ENCODE measurements at regions not wholly inside any gene's neighbourhood (a gene's known extent, or its start where the extent isn't known, plus 50 kb on each side); places are given as distances from the start of the nearest gene placed in this dataset.

DNA sequence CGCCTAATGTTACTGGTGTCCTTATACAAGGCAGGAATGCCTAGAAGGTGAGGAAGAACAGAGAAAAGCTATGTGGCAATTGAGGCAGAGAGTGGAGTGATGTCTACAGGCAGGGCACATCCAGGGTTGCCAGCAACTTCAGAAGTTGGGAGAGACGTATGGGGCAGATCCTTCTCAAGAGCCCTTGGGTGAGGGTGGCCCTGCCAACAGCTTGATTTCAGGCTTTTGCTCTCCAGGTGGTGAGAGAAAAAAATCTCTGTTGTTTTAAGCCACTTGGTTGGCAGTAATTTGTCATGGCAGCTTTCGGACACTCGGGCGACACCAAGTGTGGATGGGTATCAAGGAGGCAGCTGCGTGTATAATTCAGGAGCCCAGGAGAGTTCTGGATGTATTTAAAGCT is 217.4 kb upstream of the SMIM21 start:
- in situ Hi-C loops (cut with HindIII; ENCODE audit: low pct_ligation_motif_present, low pct_unique_long_range_greater_than_20kb, low sequenced_read_pairs): no loop called here
- no peak for DNase-seq

DNA sequence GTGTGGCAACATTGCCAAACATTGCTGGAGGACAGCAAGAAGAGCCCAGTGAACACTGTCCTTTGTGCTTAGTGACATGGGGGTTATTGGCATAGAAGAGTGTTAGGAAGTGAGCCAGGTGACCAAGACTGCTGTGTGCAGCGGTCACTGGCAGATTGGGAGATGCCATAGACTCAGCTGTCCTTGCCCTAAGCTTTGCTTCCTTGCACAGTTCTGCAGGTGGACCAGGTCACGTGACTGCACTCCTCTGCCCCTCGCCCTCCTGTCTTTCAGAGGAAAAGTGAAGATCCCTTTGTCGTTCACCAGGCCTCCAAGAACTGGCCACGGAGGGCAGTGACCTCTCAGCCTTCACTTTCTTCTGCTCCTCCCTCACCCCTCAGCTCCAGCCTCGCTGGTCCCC is 215.6 kb upstream of the SMIM21 start:
- in situ Hi-C loops (cut with HindIII; ENCODE audit: low pct_ligation_motif_present, low pct_unique_long_range_greater_than_20kb, low sequenced_read_pairs): no loop called here
- no peak for DNase-seq

DNA sequence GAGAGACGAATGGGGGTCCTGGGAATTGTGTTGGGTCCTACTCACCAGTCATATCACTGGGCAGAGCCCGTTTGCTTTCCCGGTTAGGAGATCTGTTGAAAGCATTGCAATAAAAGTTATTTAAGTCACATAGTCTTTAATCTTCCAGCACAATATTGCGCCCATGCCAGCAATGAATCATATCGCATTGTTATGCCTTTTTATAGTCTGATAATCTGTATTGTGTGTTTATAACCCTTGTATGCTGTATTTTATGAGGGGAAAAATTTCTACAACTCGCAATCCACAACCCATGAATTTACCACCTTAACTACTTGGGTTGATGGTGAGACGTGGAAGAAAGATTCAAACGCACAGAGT is 211.9 kb upstream of the SMIM21 start:
- in situ Hi-C loops (cut with HindIII; ENCODE audit: low pct_ligation_motif_present, low pct_unique_long_range_greater_than_20kb, low sequenced_read_pairs): no loop called here
- DNase-seq: no peak

DNA sequence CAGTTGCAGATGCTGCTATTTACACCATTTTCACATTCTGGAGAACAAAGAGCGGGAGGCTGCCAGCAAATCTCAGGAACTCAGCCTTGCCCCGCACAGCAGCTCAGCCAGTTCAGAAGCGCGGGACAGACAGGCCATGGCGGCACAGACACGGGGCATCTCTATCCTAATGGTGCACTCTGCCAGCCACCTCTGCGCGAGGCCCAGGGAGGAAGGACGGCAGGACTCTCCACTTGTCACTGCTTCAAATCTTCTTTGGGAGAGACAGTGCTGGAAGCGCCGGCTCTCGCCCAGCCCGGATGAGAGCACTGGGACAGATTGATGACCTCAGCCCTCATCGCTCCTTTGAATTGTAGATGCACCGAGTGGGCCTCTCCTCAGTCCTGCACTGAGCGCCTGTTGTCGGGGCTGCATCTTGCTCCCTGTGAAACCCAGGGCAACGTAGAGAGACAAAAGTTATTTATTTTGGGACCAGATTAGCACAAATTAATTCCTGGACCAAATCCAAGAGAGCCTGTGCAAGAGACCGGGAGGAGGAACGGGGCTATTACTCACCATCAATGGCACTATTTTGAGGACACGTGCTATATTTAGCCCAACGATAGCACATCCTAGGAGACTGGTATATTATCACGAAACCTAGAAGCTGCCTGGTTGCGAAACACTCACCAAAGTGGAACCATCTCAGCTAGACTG is 211.4 kb upstream of the SMIM21 start:
- in situ Hi-C loops (cut with HindIII; ENCODE audit: low pct_ligation_motif_present, low pct_unique_long_range_greater_than_20kb, low sequenced_read_pairs): no loop called here

DNA sequence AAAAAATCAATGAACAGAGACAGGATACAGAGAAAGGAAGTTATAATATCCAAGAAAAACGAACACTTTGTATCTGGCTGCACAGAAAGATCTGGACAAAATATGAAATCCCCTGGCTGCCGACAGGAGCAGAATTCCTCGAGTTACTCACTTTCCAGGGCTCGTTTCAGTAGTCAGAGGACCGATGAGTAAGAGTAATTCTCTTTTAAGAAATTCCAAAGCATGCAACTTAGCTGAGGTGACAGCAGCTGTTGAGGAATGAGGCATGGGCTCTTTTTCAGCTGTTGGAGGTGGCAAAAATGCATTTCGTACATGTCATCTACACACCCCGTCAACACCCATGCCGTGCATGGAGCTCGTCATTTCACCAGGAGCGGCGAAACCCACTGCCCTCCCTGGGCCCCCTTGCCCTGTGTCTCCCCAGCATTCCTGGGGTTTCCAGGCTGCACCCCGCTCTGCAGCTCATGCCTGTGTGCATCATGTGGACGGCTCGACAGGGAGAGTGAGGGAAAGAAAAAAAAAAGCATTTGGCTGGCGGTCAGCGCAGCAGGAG is 210.8 kb upstream of the SMIM21 start:
- in situ Hi-C loops (cut with HindIII; ENCODE audit: low pct_ligation_motif_present, low pct_unique_long_range_greater_than_20kb, low sequenced_read_pairs): no loop called here
- no peak for DNase-seq

More for the DNA sequence above, 211.4 kb upstream of the SMIM21 start:
- DNase-seq: no peak

DNA sequence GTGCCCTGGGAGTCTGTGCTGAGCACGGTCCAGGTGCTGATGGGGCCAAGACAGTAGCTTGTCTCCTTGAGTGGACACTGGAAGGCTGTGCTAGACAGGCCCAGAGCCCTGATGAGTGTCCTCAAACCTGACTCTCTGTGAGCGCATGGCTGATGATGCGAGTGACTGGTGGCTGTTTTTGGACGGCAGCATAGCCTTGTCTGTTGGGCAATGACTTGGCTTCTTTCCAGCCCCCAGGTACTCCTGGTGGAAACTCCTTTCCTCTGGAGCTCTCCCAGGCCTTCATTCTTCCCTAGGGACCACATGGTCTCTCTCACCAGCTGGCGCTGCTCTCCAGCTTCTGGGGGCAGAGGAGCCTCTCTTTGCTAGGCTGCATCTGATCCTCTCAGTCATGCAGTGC is 207.6 kb upstream of the SMIM21 start:
- no peak for DNase-seq

DNA sequence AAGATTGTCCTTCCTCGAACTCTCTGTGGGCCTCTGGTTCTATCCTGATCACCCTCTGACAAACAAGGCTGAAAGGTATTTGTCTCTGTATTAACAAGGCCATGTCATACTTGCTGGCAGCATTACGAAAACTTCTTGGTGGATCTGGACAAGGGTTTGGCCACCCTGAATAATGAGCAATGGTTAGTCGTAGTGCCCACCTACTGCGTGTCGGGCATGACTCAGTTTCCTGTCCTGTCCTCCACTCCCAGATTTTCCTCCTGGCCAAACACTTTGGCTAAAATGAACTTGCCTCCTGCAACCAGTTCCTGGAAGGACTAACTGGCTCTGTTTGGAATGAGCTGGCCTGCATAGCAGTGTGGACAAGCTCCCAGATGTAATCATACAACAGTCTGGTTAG is 198.5 kb upstream of the SMIM21 start:
- in situ Hi-C loops (cut with HindIII; ENCODE audit: low pct_ligation_motif_present, low pct_unique_long_range_greater_than_20kb, low sequenced_read_pairs): no loop called here
- DNase-seq: no peak

More for the DNA sequence above, 207.6 kb upstream of the SMIM21 start:
- in situ Hi-C loops (cut with HindIII; ENCODE audit: low pct_ligation_motif_present, low pct_unique_long_range_greater_than_20kb, low sequenced_read_pairs): no loop called here

DNA sequence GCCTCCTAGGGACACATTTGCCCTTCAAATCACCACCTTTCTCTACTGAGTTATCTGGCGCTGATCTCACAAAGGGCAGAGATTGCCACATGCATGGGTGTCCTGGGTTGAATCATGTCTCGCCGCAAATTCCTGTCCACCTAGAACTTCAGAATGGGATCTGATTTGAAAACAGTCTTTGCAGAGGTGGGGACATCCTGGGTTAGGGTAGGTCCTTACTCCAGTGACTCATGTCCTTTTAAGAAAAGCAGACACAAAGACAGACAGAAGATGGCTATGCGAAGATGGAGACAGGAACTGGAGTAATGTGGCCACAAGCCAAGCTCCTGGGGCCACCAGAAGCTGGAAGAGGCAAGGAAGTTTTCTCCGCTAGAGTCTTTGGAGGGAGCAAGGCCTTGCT is 197.4 kb upstream of the SMIM21 start:
- DNase-seq: no peak
- in situ Hi-C loops (cut with HindIII; ENCODE audit: low pct_ligation_motif_present, low pct_unique_long_range_greater_than_20kb, low sequenced_read_pairs): no loop called here

DNA sequence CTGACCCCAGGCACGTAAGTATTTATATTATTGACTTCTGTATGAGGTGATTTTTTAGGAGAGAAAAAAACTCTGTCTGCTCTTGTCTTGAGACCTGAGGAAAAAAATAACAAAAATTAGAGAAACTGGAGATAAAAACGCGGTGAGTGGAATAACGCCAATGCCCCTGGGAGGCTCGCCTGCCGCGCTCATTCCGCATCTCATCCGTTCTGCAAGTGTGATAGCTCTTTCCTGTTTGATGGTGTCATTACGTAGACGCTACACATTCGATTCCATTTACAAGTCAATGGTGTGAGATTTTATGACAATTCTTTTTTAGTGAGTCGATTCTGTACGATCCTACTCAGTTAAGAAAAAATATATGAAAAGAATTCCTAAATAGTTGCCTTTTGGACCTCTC is 194.3 kb upstream of the SMIM21 start:
- in situ Hi-C loops (cut with HindIII; ENCODE audit: low pct_ligation_motif_present, low pct_unique_long_range_greater_than_20kb, low sequenced_read_pairs): no loop called here
- DNase-seq: no peak

DNA sequence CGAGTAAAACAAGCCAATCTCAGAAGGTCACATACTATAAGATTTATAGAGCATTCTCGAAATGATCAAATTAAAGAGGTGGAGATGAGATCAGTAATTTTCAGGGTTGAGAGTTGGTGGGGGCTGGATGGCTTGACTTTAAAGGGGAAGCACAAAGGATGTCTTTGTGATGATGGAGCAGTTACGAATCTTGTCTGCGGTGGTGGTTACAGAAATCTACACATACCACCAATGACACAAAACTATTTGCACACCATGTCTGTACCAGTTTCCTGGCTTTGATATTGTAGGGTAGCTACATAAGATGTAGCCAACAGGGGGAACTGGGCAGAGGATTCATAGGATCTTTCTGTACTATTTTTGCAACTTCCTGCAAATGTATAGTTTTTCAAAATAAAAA is 190.6 kb upstream of the SMIM21 start:
- no peak for DNase-seq
- in situ Hi-C loops (cut with HindIII; ENCODE audit: low pct_ligation_motif_present, low pct_unique_long_range_greater_than_20kb, low sequenced_read_pairs): no loop called here

DNA sequence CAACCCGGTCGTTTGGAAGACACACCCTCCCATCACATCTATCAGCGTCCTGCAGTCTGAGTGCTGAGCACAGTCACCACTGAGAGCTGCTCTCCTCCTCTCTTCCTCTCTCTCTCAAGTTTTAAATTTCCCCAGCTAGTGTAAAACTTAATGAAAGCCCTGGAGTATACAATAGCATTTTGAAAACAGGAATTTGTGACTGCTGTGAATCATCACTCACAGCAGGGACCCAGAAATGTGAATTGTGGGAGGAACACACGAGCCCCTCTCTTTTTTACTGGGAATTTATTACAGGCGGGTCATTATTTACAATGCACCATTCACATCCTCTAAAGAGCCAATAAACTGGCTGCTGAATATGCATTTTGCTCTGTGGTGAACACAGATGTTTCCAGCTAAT is 185.0 kb upstream of the SMIM21 start:
- in situ Hi-C loops (cut with HindIII; ENCODE audit: low pct_ligation_motif_present, low pct_unique_long_range_greater_than_20kb, low sequenced_read_pairs): no loop called here

DNA sequence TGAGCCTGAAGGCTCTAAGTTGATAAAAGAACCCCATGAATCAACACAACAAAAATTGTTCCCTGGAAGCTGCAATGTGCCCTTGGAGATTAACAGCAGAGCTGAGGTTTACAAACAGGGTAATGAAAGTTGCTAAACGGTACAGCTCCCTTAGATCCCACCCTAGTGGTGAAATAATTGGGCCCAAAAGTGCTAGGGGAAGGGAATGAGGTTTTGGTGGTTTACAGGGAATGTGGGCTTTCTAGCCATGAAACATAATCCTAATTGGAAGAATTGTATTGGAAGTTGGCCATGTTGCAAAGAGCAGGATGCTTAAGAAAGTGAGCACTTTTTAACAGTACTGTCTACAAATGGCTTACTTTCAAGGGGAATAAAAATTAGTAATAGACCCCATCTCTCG is 180.2 kb upstream of the SMIM21 start:
- in situ Hi-C loops (cut with HindIII; ENCODE audit: low pct_ligation_motif_present, low pct_unique_long_range_greater_than_20kb, low sequenced_read_pairs): no loop called here
- no peak for DNase-seq

More for the DNA sequence above, 185.0 kb upstream of the SMIM21 start:
- no peak for DNase-seq

DNA sequence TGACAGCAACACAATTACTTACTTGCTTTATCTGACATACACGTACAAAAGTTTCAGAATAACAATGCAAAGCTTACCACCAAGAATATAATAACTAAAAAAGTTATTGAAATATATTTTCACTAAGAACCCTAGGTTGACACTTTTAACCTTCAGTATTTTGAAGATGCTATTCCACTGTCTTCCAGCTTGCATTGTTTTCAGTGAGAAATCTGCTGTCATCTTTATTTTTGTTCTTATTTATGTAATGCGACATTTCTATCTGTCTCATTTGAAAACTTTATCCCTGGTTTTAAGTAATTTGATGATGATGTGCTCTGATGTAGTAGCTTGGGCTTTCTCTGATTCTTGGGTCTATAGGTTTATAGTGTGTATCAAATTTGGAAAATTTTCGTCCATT is 165.0 kb upstream of the SMIM21 start:
- in situ Hi-C loops (cut with HindIII; ENCODE audit: low pct_ligation_motif_present, low pct_unique_long_range_greater_than_20kb, low sequenced_read_pairs): no loop called here
- DNase-seq: no peak

DNA sequence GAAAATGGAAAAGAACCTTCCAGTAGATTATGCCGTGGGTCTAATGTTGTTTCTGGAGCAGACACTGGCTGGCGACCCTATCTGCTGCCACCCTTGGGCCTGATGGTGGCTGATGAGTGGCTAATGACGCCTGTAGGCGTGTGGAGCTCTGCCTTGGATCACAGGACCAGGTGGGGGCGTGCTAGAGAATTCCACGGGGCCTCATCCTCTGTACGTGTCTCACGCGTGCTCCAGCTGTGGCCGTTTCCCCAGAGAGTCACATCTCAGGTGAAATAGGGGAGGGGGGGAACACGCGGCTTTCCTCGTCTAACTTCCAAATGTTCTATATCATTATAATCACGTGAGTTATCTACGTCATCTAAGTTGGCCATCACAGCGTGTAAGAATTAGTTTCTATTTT is 160.9 kb upstream of the SMIM21 start:
- DNase-seq: no peak
- in situ Hi-C loops (cut with HindIII; ENCODE audit: low pct_ligation_motif_present, low pct_unique_long_range_greater_than_20kb, low sequenced_read_pairs): no loop called here

DNA sequence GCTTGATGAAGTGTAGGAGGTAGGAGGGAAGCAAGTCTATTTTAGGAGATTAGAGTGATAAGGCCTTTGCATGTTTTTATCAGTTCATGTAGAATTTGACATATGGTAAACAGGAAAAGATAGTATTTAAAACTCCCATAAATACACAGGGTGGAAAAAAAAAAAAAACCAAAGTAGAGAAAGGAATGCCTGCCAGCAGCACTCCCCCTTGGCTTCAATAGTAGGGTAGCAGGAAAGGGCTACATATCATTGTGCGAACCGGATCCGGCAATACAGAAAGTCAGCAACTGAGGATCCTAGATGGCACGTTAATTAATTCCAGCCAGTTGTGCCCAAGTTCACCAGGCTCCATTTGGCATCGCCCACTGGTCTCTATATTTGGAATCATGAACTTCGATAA is 159.6 kb upstream of the SMIM21 start:
- DNase-seq: no peak
- in situ Hi-C loops (cut with HindIII; ENCODE audit: low pct_ligation_motif_present, low pct_unique_long_range_greater_than_20kb, low sequenced_read_pairs): no loop called here

DNA sequence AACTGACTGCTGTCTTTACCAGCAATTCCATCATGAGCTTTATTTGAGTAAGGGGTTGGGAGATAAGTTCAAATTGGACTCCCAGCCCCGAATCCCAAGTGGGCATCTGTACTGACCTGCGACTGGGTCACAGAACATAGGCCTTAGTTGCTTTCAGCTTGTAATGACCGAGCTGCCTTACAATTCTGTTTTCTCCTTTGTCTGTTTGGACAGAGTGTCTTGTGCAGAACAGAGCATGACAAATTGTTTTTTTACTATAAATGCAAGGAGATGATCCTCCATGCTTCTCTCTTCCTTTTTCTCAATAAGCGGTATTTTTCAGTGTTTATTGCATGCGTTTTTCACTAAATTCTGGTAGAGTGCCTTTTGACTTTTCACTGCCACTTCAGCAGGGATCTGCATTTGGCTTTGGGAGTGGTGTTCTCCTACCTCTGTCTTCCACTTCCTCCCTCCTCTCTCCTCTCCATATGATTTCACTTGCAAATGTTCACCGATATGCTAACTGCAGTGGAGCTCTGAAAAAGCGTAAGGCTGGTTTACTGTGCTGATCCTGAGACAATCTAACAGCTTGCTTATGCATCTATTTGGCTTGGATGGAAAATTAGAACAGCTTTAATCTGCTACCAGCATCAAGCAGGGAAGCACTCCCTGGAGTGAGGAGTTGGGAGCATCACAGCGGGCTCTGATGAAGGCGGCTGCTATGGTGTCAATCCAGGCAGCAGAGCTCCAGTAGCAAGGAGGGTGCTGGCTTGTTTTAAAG is 158.8 kb upstream of the SMIM21 start:
- no peak for DNase-seq
- in situ Hi-C loops (cut with HindIII; ENCODE audit: low pct_ligation_motif_present, low pct_unique_long_range_greater_than_20kb, low sequenced_read_pairs): no loop called here

DNA sequence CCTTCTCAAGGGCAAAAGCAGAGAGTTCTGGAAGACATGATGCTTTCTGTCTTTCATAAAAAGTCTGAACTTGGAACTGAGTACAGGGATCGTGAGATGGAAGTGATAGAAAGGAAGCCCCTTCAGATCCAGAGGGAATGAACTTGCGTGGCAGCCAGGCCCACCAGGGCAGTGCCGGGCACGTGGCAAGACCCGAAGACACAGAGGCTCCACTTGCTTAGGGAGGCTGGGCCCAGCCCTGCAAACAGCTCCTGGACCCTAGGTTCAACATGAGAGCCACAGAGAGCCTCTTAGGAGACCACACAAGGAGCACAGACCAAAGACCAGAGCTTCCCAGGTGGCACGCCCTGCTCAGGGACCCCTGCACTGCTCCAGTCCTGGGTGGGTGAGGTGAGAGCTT is 155.4 kb upstream of the SMIM21 start:
- no peak for DNase-seq
- in situ Hi-C loops (cut with HindIII; ENCODE audit: low pct_ligation_motif_present, low pct_unique_long_range_greater_than_20kb, low sequenced_read_pairs): no loop called here

DNA sequence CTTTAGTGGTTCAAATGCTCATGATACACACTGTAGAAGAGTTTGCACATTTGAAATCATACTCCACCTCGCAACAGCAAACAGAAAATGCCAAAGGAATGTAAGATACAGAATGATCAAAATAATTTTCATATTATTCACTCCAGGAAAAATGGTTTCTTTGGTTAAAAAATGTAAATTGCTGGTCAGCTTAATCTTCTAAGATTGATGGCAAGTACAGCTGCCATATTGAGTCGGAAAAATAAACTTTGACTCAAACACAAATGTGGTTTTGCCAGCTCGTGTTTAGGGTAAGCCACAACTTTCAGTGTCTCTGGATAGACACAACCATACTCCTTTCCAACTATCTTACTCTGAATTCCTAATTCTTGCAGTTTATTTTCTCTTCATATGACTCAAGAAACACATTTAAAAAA is 154.9 kb upstream of the SMIM21 start:
- in situ Hi-C loops (cut with HindIII; ENCODE audit: low pct_ligation_motif_present, low pct_unique_long_range_greater_than_20kb, low sequenced_read_pairs): no loop called here
- DNase-seq: no peak

DNA sequence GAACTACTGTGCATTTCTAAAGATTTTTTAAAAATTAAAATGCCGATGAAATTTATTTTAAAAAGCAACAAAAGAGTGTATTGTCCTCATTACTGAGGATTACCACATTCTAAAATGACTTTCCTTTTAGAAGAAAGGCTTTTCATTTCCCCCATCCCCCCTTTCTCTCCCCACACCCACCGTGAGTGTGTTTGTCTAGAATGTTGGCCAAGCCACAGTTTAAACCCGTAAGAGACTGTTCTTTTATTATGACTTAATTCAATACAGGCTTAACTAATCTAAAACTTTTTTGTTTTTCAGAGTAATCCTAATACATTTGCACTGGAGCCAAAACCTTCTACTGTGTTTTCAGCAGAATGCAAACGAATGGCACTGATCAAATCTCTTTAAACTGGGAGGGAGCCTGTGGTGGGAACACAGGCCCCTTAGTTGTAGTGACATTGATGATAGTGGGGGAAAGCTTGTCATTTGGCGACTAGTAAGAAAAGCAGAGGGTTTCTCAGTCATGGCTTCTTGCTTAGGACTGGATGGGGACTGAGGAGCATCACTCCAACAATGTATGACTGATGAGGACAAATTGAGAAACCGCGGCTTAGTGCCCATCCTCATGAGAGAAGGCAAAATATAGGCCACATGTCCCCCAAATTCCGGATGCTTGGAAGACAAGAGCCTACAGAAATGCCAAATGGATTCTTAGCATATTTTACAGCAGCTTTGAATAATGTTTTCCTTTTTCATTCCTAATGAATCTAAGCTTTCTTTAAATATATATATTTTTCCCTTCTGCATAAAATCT is 154.0 kb upstream of the SMIM21 start:
- DNase-seq: no peak
- in situ Hi-C loops (cut with HindIII; ENCODE audit: low pct_ligation_motif_present, low pct_unique_long_range_greater_than_20kb, low sequenced_read_pairs): no loop called here

All from ACHN (cell line).